GM12878 (cell line): ENCODE measurements at regions not wholly inside any gene's neighbourhood (a gene's known extent, or its start where the extent isn't known, plus 50 kb on each side); places are given as distances from the start of the nearest gene placed in this dataset.

Experiments used
- ATAC-seq: fragments of 200-7000 bp; cut with Tn5 transposase; 3 replicates; pipeline ENCODE4 v1.9.1; 2020; ENCODE audit warnings: mild to moderate bottlenecking, moderate library complexity
- BruUV-seq: library from RNA; stranded (reverse); fragments of 400-500 nt; replicated peaks from 2 replicates; lab custom pipeline; 2021; lab: Mats Ljungman, UMichigan
- CTCF ChIA-PET: fragments of 300-600 bp; sonication (Branson Sonifier 250); formaldehyde crosslinking; extraction: SDS; loops from one replicate; lab custom pipeline; 2021; ENCODE audit warnings: inconsistent platforms; lab: Yijun Ruan, JAX
- POLR2A ChIA-PET: fragments of 350-600 bp; formaldehyde crosslinking; extraction: SDS; loops from one replicate; lab custom pipeline; 2021; ENCODE audit warnings: inconsistent platforms; lab: Charles Lee
- RAD21 ChIA-PET: fragments of 300-600 bp; sonication (Branson Sonifier 250); formaldehyde crosslinking; loops from one replicate; lab custom pipeline; 2023; ENCODE audit warnings: antibody characterized with exemption; ENCODE audit not compliant: unreplicated experiment; lab: Charles Lee
- SMC1A ChIA-PET: fragments of 300-600 bp; sonication (Branson Sonifier 250); formaldehyde crosslinking; loops from one replicate; lab custom pipeline; 2023; ENCODE audit not compliant: unreplicated experiment, uncharacterized antibody; lab: Charles Lee
- DNase-seq: peaks from one replicate; pipeline ENCODE4 v3.0.0-alpha.2; 2011; ENCODE audit warnings: low read depth, low spot score
- FAIRE-seq: peaks from 3 replicates; lab custom pipeline; 2011; peaks lifted over from hg19 to GRCh38; lab: Jason Lieb, UNC
- H2AFZ ChIP-seq: 2 replicates; pipeline ENCODE4 v1.6.0; 2011; ENCODE audit warnings: low read depth, low read length, control low read depth; ENCODE audit not compliant: control insufficient read depth
- H3K27ac ChIP-seq: 2 replicates; pipeline ENCODE4 v1.5.1; 2011; ENCODE audit warnings: control low read depth; ENCODE audit not compliant: control insufficient read depth, insufficient read depth
- H3K27me3 ChIP-seq, 2 experiments: replicated peaks in 1 of 2; 2 replicates each; pipeline versions ENCODE4 v1.6.0 to v1.6.1; 2011; ENCODE audit warnings: low read length in 1 of 2; ENCODE audit not compliant: control insufficient read depth in 2 of 2, insufficient read depth in 2 of 2
- H3K36me3 ChIP-seq, 2 experiments: 2 replicates each; pipeline ENCODE4 v1.5.1; 2011; ENCODE audit warnings: low read length in 1 of 2; ENCODE audit not compliant: control insufficient read depth in 2 of 2, insufficient read depth in 2 of 2
- H3K4me1 ChIP-seq: 2 replicates; pipeline ENCODE4 v1.6.1; 2011; ENCODE audit warnings: mild to moderate bottlenecking, low read length, moderate library complexity, mixed read lengths; ENCODE audit not compliant: control insufficient read depth, insufficient read depth
- H3K4me2 ChIP-seq: 2 replicates; pipeline ENCODE4 v1.6.0; 2011; ENCODE audit warnings: control low read depth; ENCODE audit not compliant: control insufficient read depth, insufficient read depth
- H3K4me3 ChIP-seq: fragments of 200-600 bp; sonication (generic); 2 replicates; pipeline ENCODE4 v1.5.1; 2016
- H3K79me2 ChIP-seq: 2 replicates; pipeline ENCODE4 v1.6.0; 2011; ENCODE audit warnings: low read length; ENCODE audit not compliant: control insufficient read depth, insufficient read depth
- H3K9ac ChIP-seq: 2 replicates; pipeline ENCODE4 v1.8.0; 2011; ENCODE audit warnings: low read length, control low read depth, mixed read lengths; ENCODE audit not compliant: control insufficient read depth, insufficient read depth
- H3K9me3 ChIP-seq: replicated peaks from 3 replicates; pipeline ENCODE4 v1.5.1; 2011; ENCODE audit warnings: mild to moderate bottlenecking, low read length; ENCODE audit not compliant: control insufficient read depth, insufficient read depth
- H4K20me1 ChIP-seq: 2 replicates; pipeline ENCODE4 v1.6.0; 2011; ENCODE audit not compliant: control insufficient read depth, insufficient read depth
- ATF2 ChIP-seq: IDR thresholded peaks from 2 replicates; pipeline ENCODE4 v1.6.1; 2012; ENCODE audit warnings: low read length, inconsistent platforms
- FOS ChIP-seq: IDR thresholded peaks from 3 replicates; pipeline ENCODE4 v1.6.1; 2011; ENCODE audit warnings: borderline replicate concordance; ENCODE audit not compliant: insufficient read length; ENCODE audit errors: extremely low read depth
- MYC ChIP-seq: IDR thresholded peaks from 2 replicates; pipeline ENCODE4 v1.6.1; 2011; ENCODE audit warnings: mild to moderate bottlenecking, low read length, moderate library complexity, inconsistent platforms; ENCODE audit not compliant: insufficient read depth, insufficient replicate concordance, insufficient read length, severe bottlenecking
- NFIC ChIP-seq: IDR thresholded peaks from 2 replicates; pipeline ENCODE4 v1.6.1; 2012; ENCODE audit warnings: low read depth, mild to moderate bottlenecking, inconsistent platforms, low read length, moderate library complexity
- POLR2AphosphoS5 ChIP-seq: IDR thresholded peaks from 2 replicates; pipeline ENCODE4 v1.6.1; 2011; ENCODE audit warnings: mild to moderate bottlenecking, low read length, inconsistent platforms
- SIN3A ChIP-seq: IDR thresholded peaks from 2 replicates; pipeline ENCODE4 v1.6.1; 2012; ENCODE audit warnings: low read depth, low read length, improper control_type of control experiment
- WRNIP1 ChIP-seq: IDR thresholded peaks from 2 replicates; pipeline ENCODE4 v1.6.1; 2011; ENCODE audit warnings: low read depth, low read length, improper control_type of control experiment, borderline replicate concordance
- WGBS: methylation state at CpG from one replicate; pipeline ENCODE4 v1.1.6; 2016; ENCODE audit warnings: low lambda C conversion rate; ENCODE audit not compliant: insufficient replicate concordance, insufficient coverage; ENCODE audit errors: missing lambda C conversion rate; 5-methylcytosine and 5-hydroxymethylcytosine counted together
- in situ Hi-C: fragments of 300-500 bp; cut with MboI; formaldehyde crosslinking; loops from 9 replicates; pipeline ENCODE4 v1.14.3; 2018; ENCODE audit warnings: mixed read lengths
- intact Hi-C: fragments of 100-400 bp; cut with micrococcal nuclease; formaldehyde crosslinking; loops from one replicate; pipeline ENCODE4 v1.14.2; 2022; ENCODE audit not compliant: unreplicated experiment

GRCh38 chr3:5645692-5646410, 458.3 kb downstream of the EDEM1 start:
- ChIA-PET SMC1A (no interaction called here), POLR2A (interaction anchor here (0.7 kb wide), 1 partner anchor 10 kb away, joined by 3 read pairs; no protein-coding TSS in a partner anchor), CTCF (no interaction called here)
- Histone ChIP-seq H4K20me1 (no peaks in the 10 kb centered on the region), H3K27me3 (no peaks in the 10 kb centered on the region), H3K36me3 (no peaks in the 10 kb centered on the region), H3K79me2 (no peaks in the 10 kb centered on the region), H3K4me1 (no peaks in the 10 kb centered on the region)
- no peak for DNase-seq
- no peak for FAIRE-seq
- no TSS peak for BruUV-seq
- TF ChIP-seq NFIC (no peak), SIN3A (no peak), ATF2 (no peak), MYC (no peak), WRNIP1 (no peak), POLR2AphosphoS5 (no peak), FOS (no peak)
- TF ChIP-seq, all 136 proteins: peak for 0
- intact Hi-C loops: no loop called here
- in situ Hi-C loops: no loop called here
- Histone ChIP-seq H3K4me2 (no peak overlapping the region), H3K27ac (no peak overlapping the region), H3K9ac (no peak overlapping the region), H3K9me3 (no peaks in the 10 kb centered on the region), H2AFZ (no peak overlapping the region), H3K4me3 (no peak overlapping the region)
- 28% methylated on average over 10 of the region's 10 CpGs for WGBS
- RAD21 ChIA-PET: no interaction called here
- peak; percentile 55 for ATAC-seq
